GM18499 (cell line): ENCODE measurements at regions not wholly inside any gene's neighbourhood (a gene's known extent, or its start where the extent isn't known, plus 50 kb on each side); places are given as distances from the start of the nearest gene placed in this dataset.

ENCODE experiments used
- ATAC-seq: cut with Tn5 transposase; IDR thresholded peaks from one replicate; pipeline ENCODE4 v1.9.1; 2021; ENCODE audit warnings: moderate number of reproducible peaks; ENCODE audit not compliant: insufficient read depth, unreplicated experiment

GRCh38 chr1:94650301-94650700 is 108.7 kb upstream of the F3 start:
- no peak for ATAC-seq

- no peak for ATAC-seq
These were observed 106.9 kb upstream of the F3 start for GRCh38 chr1:94648225-94649007.

DNA sequence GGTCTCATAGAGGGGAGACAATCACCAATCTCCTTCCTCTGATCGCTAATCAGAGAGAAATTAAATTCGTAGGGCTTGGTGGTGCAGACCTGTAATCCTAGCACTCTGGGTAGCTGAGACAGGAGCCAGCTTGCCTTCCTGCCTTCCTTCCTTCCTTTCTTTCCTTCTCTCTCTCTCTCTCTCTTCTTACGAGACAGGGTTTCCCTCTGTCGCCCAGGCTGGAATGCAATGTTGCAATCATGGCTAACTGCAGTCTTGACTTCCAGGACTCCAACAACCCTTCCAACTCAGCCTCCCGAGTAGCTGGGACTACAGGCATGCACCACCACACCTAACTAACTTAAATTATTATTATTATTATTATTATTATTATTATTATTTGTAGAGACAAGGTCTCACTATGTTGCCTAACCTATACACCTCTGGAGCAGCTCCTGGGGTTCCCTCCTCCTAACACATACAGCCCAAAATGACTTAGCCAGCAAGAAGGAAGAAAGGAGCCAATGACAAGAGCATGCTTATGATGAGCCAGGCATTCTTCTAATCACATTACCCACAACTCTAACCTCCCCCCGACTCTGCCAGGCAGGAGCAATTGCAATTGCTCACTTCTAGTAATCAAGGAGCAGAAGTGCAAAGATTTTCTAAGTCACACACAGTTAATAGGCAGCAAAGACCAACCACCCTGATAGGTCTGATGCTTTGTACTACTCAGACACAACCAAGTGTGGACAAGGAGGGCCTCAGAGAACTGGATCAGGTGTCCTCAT is 105.4 kb upstream of the F3 start:
- ATAC-seq = no peak

DNA sequence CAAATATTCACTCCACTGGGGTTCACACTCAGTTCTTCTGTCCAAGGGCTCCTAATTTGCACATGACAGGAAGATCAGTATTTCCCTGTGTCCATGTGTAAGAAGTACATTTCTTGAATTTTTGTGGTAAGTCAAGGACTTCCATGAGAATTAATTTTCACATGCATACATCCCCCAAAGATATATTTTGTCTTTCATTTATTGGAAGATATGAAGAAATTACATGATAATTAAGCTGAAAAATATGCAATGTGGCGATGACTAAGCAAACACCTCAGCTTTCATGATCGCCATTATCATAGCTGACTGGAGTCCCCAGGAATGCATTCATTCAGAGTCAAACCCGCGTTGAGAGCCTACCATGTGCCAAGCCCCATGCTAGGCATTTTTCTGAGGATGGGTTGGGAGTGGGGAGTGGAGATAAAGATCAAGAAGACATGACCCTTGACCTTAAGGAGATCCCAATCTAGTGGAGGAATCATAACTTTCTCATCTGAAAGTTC is 104.6 kb upstream of the F3 start:
- no peak for ATAC-seq

DNA sequence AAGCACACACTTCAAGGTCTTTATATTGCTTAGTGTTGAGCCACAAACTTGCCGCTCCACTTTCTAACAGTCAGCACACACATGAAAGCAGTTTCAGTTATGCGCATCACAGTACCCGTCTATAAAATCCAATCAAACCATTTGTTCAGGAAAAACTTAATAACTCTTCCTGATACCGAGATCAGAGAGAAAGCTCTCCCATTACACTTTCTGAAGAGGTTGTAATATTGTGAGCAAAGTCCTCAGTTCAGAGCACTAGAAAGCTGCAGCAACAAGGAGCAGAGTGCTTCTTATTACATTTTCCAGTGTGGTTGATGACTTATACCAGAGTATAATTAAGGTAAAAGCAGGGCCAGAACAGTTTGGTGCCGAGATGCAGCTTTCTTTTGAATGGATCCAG is 102.8 kb upstream of the F3 start:
- ATAC-seq = no peak

DNA sequence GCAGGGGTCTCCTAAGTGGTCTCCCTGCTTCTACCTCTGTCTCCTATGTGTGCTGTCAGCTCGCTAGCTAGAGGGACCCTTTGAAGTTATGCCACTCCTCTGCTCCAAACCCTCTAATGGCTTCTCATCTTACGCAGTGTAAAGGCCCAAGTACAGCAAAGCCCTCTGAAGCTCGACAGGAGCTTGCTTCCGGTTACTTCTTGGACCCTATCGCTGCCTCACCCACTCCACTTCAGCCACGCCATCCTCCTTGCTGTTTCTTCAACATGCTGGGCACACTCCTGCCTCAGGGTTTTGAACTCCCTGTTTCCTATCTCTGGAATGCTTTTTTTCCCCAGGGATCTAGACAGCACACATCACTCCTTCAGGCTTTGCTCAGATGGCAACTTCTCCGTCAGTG is 102.3 kb upstream of the F3 start:
- ATAC-seq = no peak

GRCh38 chr1:94642617-94643321 is 101.2 kb upstream of the F3 start:
- ATAC-seq = no peak

DNA sequence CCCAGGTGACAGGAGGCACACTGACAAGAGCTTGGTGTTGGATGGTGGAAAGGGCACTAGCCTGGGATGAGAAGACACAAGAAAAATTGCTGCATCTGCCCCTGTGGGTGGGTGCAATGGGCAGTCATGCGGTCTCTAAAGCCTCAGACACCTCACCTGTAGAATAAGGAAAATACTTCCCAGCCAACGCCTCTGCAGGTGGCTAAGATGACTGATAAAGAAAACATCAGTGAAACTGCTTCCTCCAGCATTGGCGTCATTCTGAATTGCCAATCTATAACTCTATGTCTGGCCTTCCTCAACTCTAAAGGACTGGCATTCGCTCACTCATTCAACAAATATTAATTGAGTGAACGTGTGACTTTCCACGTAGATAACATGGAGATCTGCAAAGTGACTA is 100.4 kb upstream of the F3 start:
- no peak for ATAC-seq

GRCh38 chr1:94640125-94640524 is 98.6 kb upstream of the F3 start:
- ATAC-seq = no peak

DNA sequence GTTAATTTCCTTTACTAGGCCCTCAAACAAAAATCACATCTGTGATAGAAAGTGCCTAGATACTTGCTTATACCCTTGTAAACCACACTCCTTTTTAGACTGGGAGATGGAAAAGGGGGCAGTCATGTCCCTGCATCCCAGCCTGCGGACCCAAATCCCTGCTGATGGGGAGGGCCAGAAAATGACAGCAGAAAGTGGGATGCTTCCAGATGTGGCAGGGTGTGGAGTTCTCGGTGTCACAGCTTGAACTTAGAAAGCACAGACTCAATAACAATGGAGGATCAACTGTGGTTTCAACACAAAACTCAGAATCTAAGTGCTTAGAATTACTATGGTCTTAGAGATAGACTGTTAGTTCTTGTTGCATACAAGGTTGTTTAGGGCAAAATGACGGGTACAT is 95.6 kb upstream of the F3 start:
- no peak for ATAC-seq

DNA sequence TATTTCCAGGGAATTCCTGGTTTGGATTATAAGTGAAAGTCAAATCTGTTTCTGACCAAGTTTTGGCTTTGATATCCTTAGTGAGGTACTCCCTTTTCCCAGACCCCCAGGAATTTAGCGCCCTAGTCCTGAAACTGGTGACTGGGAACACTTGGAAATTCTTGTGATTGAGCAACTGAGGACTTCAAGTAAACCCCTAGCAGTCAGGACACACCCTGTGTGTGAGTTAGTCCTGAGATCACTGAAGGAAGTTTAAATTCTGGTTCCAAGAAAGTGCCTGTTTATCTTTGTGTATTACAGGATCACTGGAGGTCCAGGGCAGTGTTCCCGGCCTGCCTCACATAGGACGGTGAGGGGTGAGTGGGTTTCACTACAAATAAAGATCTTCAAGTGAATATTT is 95.1 kb upstream of the F3 start:
- ATAC-seq = no peak

- ATAC-seq = no peak
These were observed 94.5 kb upstream of the F3 start for GRCh38 chr1:94636100-94636499.

GRCh38 chr1:94634977-94635416 is 93.4 kb upstream of the F3 start:
- ATAC-seq = no peak

GRCh38 chr1:94633051-94633450 is 91.5 kb upstream of the F3 start:
- ATAC-seq = no peak

DNA sequence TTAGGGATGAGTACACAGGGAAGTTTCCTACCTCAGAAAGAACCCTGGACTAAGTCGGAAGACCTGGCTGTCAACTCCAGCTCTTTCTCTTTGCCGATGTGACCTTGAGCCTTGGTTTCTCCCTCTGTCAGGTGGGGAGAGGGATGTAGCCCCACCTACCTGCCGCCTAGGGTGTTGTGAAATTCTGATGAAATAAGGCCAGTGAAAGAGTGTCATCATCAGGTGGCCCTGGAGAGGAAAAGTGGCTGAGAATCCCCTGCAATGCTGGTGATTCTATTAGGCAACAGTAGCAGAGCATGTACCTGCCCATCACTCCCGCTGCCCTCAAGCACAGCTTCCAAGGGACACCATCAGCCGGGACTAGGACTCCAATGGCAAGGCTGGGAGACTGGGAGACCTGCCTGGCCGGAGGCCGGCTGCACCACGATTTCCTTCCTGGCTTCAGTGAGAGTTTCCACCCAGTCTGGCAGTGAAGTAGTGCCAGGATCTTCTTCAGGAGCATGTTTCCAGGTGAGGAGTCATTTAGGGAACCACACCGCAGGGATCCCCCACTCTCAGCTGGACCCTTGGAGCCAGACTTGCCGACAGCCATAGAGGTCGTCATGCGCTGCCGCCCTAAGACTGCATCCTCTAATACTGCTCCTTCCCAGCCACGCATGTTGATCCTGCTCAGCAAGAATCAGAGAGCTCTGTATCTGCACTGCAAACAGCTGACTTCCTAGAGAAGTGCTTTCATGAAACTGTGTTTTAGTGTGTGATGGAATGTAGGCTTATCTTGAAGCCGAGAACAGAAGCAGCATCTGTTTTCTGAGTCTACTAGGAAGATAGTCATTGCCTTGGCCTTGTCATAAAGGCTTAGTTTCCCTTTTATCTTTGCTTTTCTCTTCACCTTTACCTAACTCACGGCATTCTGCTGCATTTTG is 88.0 kb upstream of the F3 start:
- no peak for ATAC-seq

GRCh38 chr1:94628499-94628843 is 86.9 kb upstream of the F3 start:
- ATAC-seq = no peak

GRCh38 chr1:94627771-94628498 is 86.4 kb upstream of the F3 start:
- no peak for ATAC-seq

GRCh38 chr1:94624203-94624602 is 82.6 kb upstream of the F3 start:
- ATAC-seq = no peak

- ATAC-seq = no peak
These were observed 82.1 kb upstream of the F3 start for GRCh38 chr1:94623560-94624148.
